Stimulated activated CD8-positive, alpha-beta memory T cell treated with anti-CD3 and anti-CD28 coated beads, Interleukin-15, amount 100 ng/mL, for 48 hours (primary cell): ENCODE measurements at regions not wholly inside any gene's neighbourhood (a gene's known extent, or its start where the extent isn't known, plus 50 kb on each side); places are given as distances from the start of the nearest gene placed in this dataset.

Experiments
- DNase-seq, 2 donors: peaks; one replicate each; pipeline ENCODE4 v3.0.0-alpha.2; 2020; ENCODE audit warnings: low read depth in 2 of 2

DNA sequence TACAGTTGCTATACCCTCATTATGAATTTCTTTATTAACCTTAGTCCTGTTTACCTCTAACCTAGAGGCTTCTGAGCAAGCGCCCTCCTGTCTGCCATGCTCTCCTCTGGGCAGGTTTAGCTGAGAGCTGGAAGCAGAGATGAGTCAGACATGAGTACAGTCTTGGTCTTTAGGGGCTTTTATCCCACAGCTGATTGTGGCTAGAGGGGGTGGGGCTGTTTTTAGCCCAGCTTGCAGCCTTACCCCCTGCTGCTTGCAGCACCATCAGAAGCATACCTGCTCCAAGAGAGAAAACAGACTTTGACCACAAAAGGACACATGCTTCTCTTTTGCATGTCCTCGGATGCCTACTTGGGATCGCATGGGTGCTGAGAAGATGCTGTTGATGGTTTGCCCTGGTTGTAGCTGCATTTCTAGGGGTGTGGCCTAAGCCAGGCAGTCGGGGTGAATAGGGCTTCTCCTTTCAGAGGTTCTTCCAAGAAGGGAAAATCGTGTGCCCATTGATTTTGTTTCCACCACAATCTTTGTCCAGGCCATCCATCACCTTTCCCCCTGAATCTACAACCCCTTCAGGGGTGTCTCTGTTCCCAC is 115.0 kb upstream of the LGALSL start:
- peak; percentile 15 to 47 for DNase-seq

DNA sequence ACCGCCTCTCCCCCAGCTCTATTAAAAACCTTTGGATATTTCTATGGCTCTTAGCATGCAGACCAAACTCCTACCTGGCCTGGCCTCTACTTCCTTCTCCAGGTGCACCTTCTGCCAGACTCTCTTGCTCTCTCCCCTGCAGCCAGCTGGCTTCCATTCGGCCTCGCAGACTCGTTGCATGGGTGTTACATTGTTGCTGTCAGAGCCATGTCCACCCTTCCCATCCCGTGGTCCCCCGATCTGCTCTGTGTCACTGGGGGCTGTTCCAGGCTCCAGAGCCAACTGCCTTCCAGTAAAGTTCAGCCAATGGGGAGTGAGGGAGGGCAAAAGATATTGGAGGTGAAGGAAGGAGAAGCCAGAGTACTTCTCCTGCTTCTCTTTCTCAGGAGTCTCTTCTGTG is 112.5 kb upstream of the LGALSL start:
- no peak for DNase-seq

DNA sequence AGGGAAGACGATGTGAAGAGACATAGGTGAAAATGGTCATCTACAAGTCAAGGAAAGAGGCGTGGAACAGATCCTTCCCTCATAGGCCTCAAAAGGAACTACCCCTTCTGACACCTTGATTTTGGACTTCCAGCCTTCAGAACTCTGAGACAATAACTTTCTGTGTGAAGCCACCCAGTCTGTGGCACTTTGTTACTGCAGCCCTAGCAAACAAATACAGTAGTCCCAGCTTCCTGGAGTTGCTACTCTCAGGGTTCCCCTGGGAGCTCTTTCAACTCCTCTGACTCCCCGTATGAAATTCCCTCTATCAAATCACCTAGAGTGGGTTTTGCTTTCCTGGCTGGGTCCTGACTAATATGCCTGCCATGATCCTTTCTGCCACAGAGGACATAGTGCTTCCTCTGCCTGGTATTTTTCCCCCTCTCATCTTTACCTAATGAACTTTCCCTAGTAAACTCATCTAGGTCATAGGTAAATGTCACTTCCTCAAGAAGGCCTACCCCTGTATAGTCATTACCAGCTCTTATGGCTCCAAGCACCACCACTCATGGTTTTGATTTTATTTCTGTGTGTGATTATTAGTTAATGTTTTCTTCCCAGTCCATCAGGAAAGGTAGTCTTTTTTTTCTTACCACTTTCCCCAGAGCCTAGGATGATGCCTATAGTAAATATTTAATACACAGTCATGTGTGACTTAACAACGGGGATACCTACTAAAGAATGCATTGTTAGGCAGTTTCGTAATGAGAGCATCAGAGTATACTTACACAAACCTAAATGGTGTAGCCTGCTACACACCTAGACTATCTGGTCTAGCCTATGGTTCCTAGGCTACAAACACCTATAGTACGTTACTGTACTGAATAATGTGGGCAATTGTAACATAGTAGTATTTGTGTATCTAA is 111.5 kb upstream of the LGALSL start:
- DNase-seq = no peak

DNA sequence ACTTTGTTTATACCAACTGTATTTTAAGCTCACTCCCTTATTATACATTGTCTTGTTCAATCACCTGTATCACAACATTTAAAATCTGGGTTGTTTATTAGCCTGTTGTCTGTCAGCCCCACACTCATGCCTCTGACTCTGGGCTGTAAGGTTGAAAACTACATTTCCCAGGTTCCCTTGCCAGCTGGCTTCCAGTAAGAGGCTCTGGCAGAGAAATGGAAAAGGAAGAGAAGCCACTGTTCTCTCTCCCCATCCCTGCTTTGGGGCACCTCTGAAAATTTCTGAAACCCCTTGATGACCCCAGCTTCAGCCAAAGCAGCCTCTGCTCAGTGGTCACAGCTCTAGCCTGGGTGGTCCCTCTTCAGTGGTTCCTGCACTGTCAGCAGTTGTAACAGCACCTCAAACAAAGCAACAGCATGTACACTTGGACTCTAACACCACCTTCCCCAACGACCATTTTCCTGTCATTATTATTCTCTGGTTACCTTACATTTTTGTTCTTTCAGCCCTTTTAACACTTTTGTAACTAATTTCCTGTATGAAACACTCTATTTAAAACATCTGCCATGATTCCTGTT is 108.9 kb upstream of the LGALSL start:
- no peak for DNase-seq

DNA sequence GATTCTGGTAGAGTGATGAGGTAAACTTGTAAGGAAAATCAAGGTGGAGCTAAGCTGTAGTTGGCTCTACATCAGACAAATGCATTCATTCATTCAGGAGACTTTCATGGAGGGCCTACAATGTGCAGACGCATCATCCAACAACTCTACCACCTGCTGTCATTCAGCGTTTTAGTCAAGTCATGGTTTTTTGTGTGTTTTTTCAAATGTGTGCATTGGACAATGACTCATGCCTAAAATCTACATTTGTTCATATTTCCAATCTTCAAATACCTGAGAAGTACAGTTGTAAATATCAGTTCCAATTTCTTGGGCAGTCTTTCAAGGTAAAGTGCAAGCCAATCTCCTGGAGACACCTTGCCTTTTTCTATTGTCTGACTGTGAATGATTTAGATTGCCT is 108.0 kb upstream of the LGALSL start:
- no peak for DNase-seq

DNA sequence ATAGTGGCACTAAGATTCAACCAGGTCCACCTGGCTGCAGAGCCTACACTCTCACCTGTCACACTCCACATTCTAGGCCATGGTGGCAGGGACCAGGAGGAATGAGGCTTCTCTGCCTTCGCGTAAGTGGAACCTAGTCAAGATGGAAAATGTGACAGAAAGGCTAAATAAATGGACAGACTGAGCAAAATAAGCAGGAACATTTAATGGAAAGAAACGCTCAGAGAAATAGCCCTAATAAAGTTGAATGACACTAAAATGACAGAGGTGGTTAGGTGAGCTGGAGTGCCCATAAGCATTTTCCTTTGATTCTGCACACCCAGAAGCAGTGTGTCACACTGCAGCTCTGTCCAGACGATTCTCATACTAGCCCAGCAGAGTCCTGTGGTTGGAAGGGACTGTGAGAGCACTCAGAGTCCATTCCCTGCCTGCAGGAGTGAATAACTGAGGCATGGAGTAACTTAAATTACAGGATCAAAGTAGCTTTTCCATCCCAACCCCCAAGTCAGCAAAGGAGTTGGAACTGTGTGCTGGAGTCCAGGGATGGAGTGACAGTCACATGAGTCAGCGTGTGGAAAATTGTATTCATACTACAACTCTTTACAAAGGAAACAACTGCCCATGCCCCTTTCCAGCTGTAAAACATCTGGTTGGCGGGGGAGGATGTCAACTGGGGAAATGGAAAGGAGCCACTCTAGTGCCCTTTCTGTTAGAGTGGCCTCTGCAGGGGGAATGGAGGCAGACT is 105.4 kb upstream of the LGALSL start:
- no peak for DNase-seq

DNA sequence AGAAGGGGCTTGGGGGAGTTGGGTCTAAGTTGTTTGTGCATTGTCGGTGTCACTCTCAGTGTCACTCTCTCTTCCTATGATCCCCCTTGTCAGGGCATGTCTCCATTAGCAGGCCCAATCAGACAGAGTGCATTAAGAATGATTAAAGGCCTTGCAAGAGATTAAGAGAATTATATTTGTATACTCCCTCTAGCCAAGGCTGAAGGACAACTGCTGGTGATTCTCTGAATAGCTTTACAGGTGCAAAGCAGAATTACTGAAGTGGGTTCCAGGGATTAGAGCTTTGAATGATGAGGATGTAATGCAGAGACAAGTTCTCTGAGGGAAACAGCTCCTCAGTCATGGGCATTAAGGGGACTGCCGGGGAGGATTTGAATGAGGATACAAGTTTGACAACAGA is 104.8 kb upstream of the LGALSL start:
- DNase-seq = no peak

DNA sequence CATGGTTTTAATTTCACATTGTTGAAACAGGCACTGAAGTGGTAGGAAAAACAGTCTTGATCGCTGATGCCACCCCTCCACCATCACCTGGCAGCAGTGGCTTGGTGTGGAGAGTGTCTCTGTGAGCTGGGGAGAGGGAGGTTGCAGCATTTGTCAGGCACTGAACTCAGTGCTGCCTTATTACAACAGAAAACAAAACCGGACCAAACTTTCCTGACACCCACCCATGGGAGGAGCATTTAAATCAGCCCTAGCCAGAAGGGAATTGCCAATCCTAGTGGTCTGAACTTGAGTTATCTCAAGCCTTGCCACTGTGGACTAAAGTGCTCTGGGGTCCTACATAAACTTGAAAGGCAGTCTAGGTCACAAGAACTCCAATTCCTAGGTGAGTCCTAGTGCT is 103.0 kb upstream of the LGALSL start:
- no peak for DNase-seq

DNA sequence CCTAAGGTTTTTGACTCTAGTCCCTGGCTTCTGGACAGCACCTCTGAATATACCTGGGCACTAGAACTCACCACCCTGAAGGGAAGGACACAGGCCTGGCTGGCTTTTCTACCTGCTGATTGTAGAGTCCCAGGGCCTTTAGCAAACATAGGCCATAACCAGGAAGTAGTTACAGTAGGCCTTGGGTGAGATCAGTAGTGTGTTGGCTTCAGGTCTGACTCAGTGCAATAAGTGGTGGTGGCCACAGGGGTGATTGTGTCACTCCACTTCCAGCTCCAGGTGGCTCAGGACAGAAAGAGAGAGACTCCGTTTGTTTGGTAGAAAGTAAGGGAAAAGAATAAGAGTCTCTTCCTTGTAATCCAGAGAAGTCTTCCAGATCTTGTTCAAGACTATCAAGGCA is 101.7 kb upstream of the LGALSL start:
- no peak for DNase-seq

DNA sequence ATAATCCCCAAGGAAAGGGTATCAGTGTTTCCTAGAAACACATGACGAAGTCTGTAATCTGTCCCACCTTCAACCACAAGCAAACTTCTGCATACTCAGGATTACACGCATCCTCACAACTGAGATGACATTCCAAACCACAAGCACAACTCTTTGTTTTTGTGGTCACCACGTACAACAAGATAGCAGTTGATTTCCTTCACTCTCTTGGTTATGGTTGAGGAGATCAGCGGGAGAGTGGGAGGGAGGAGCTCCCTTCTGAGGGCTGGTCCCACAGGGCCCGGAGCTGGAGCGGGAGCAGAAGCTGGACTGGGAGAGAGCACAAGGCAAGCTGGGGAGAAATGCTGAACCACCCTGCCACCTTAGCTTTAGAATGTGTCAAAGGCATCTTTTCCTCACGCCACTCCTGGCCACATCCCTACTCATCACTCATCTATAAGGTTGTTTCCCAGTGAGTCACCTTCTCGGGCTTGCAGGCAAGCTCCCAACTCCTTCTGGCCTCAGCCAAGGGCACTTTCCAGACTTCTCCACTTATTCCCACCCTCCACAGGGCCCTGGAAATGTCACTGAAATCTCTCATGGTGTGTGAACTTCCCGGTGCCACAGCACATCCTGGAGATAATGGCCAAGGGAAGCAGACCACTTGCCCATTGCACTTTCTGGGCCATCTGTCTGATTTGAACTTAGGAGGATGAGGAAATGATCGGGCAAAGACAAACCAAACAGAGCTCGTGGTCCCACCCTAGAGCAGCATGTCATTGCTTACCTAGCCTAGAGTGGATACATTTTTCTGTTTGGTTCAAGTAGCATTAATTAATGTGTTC is 98.9 kb upstream of the LGALSL start:
- DNase-seq = no peak

DNA sequence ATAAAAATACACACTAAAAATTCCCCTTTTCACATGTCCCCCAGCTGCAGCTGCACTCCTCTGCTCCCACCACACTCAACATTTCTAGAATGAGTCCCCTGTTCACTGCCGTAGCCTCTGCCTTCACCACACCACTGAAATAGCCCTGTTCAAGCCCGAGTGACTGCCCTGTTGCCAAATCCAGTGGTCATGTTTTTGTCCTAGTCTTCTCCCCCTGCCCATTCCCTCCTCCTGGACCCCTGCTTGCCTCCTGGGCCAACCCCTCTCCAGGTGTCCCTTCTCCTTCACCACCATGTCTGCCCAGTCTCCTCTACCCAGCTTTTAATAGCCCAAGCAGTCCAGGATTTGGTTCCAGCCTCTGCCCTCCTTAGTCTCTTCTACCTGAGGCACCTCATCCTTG is 97.1 kb upstream of the LGALSL start:
- no peak for DNase-seq

DNA sequence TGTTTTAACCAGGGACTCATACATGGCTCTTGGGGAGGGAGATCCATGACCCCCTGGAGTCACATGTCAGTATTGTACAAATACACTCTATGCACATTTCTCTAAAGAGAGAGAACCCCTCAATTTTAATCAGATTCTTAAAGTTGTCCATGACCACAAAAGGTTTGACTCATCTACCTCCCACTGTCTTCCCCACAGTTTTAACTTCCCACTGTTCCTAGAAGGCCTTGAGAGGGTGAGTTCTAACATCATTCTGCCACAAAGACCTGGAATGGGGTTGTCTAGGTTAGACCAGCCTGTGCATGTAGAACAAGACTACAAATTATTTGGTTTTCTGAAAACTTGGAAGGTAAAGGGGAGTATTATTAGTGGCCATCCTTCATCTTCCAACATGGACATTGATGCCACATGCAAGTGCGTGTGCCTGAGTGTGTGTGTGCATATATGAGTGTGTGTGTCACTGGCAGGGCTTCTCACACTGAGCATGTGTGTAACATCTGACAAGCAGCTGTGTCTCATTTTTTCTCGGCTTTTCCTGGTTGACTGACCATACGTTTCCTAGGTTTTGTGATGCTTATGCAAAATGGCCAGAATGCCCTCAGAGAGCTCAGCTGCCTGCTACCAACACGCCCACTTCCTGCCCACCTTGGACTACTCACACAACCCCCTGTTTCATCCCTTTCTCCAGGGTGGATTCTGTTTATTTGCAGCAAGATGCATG is 94.6 kb upstream of the LGALSL start:
- DNase-seq = no peak

DNA sequence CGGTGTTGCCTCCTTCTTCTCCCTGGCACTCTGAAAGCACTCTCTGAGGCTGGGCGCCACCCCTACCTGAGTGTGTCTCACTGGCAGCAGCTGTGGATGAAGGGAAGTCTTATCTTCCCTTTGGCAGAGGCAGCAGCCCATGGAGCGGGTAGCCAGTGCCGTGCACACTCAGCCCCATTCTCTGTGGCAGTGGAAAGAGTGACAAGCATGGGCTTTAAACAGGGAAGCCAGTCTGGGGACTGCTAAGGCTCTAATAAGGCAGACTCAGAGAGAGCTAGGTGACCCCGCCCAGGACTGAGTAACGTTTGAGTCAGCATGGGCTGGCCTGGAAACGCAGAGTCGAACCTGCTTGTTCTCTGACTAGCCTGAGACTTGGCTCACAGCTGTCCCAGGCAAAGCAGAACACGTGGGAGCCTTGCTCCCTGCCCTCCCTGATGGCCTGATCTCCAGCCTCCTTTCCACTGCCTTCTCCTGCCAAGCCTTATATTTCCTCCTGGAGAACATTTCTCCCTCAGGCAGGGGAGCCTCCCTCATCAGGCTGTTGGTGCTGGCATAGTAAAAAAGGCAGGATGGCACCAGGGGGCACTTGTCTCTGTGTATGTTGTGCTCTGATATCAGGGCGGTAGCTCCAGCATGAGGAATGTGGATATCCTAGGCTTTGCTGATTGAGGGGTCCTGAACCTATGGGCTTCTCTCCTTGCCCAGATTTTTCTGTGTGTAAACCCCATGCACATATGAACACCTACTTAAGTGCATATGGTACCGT is 93.9 kb upstream of the LGALSL start:
- DNase-seq = peak; percentile 58 to 62

DNA sequence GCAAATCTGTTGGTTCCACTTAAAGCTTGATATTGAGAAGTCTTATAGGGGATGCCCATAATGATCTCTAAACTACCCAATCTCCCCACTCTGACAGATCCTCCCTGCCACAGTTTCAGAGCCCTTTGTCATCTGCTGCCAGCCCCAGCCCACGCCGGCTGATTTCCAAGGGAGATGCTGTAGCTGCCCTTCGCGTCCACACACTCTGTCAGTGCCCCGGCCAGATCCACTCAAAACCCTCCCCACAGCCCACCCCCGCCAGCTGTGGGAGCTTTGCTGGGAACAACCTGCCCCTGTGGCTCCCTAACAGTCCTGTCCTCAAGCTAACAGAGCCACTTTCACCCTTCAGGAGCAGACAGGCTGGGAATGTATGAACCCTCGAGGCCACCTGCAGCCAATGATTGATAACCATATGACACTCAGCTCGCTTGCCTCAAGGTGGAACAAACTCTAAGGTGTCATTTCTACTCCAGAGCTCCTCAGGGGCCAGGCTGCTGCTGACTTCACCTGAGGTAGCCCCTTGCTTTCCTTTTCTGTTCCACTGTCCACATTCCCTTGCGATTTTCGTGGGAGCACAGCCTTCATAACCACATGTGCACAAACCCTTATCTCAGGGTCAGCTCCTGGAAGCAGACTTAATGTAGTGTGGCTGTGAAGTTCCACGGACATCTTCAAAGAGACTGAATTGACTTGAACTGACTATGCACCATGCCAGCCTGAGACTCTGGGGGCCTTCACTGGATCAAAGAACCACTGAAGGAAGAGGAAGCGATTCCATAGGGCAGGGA is 92.6 kb upstream of the LGALSL start:
- no peak for DNase-seq

DNA sequence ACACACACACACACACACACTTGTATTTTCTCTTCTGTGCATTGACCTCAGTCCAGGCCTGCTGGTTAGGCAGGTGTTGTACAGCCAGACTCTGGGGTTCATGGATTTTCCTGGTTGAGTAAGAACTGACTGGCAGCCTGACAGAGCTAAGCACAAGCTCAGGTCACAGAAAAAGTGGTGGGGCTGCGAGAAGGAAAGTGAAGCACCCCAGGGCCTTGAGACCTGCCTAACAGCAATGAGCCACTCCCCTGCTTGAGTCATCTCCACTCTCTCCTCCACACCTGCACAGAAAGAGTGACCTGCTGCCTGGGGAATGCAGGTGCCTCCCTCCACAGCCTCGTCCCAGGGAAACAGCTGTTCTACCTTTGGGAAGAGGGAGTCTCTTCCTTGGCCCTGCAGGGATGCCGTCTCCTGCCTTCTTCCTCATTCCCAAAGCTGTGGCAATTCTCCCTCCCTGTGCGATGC is 91.4 kb upstream of the LGALSL start:
- DNase-seq = no peak

DNA sequence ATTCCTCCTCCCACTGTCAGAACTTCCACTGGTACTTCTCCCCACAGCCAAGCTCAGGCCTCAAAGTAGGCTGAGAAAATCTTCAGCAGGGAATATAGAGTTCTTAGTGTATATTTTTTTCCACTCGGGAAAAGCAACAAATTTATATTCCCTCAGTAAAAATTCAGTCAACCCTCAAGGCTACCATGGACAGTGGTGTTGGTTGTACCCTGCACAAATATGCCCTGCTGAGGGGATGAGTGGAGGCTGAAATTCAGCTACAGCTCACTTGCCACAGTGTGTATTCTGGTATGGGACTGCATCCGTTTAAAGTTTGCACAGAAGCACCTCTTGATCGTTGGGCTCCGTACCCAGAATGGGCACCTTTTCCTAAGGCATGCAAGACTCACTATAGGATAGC is 90.8 kb upstream of the LGALSL start:
- DNase-seq = no peak

DNA sequence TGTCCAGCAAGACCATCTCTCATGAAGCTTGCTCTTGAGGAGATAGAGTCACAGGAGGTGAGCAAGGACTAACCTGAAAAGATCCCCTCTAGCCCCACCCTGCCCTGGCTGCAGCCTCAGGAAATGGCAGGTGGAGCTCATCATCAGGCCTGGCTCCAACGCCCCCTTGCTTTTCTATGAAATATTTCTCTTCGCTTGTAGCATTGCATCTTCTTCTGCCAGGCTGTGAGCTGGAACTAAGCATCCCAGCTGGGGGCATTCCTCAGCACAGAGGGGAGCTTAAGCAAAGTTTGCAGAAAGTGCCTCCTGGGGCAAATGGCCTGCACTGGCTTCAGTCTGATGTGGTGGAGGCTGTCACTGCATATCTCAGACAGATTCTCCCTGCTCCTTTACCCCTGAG is 90.1 kb upstream of the LGALSL start:
- no peak for DNase-seq

DNA sequence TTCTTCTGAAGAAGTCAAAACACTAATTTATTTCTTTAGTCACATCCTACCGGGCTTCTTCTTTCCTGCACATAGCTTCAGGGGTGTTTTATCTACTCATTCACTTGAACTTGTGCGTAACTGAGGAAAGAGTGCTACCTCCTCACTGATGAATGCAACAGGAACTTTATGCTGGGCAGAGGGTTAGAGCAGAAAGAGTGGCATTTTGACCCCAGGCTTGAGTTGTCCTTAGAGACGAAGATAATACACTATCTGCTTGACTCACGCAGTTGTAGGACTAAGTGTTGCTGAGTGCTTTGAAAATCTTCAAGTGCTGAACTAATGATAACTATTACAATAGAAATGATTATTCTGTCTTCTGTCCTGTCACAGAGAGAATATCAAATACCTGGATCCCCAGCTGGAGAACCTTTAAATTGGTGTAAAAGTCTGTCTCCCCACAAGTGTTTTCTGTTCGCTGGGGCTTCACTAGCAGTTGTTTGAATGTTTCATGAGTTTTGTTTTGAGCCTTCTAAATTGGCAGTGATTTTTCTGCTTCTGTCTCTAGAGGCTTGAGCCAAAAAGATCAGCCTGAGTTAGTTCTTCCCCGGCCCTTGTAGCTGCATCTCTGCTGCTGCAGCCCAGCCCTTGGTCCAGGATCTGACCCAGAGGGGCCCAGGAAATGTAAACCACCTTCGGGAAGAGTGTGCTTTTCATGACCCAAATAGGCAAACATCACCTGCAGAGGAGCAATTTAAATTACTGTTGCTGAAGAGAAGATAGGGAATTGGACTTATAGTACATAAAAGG is 86.3 kb upstream of the LGALSL start:
- DNase-seq = no peak
